Fibroblast of skin of abdomen (primary cell): ENCODE measurements at regions not wholly inside any gene's neighbourhood (a gene's known extent, or its start where the extent isn't known, plus 50 kb on each side); places are given as distances from the start of the nearest gene placed in this dataset.

ENCODE experiments used
- DNase-seq: peaks from one replicate; pipeline ENCODE4 v3.0.0-alpha.2; 2013

GRCh38 chr6:163679012-163679660 lies 264.6 kb downstream of the QKI start:
- no peak for DNase-seq

DNA sequence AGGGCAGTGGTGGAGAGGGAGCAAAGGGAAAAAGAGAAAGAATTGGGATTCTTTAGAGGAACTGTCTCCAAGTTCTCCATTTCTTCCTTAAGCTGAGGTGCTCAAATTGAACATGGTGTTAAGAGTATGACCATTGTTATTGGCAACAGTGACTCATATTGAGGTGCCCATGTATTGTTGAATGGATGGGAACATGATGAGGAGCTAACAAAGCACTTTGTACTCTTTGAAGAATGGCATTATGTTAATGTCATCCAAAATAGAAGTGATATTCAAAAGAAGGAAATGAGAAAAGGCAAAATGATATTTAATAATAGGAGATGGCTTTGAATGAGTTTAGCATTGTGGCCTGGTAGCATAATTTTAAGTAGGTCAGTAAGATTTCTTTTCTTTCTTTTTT lies 261.1 kb downstream of the QKI start:
- no peak for DNase-seq

DNA sequence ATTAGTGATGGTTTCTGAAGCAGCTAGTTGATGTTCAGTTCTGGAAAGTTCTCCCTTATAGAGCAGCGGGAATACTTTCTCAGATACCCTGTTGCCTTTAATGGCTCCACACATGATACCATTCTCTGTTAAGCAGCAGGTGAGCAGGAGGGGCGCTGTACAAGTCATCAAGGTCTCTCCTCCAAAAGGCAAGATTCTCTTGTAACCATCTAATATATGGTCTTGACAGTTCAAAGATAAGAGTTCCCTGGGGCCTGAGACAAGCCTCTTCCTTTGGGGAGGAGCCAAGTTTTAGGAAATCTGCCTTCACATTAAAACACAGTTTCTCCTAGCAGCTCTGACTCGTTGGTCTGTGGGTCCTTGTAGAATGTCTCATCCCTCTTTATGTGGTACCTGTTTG lies 258.2 kb downstream of the QKI start:
- DNase-seq: no peak

- DNase-seq: no peak
Observed at GRCh38 chr6:163671791-163672190, 257.3 kb downstream of the QKI start.

DNA sequence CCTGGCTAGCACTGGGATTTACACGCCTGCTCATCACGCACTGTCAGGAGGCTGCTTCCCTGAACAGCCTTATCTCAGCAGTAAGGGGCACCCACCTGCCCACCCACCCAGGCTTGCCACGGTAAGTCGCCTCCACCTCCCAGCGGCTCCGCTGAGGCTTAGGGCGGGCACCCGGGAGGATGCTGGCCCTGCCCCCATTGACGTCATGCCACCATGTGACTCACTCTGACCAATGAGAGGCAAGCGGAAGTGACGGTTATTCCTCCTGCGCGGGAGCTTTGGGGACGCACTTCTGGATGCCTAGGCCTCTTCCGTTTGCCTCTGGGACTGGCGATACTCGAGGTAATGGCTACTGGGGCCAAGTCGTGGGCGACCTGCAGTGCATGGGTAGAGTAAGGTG lies 256.8 kb downstream of the QKI start:
- DNase-seq: no peak

DNA sequence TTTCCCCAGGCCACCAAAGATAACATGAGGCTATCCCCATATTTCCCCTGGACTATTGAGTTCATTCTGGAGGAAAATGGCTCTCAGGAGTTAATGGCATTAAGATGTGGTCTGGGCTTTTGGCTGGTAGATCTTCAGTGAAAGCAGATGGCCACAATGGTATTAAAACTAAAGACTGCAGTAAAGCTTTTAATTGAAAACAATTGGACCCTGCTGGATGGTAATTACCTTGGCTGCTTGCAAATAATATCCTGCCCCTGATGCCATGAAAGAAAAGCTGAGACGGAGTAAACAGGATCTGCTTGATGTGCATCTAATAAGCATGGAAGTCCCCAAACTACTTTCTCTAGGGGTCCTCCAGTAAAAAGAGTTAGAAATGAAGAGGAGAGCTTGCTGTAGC lies 255.8 kb downstream of the QKI start:
- DNase-seq: no peak

- no peak for DNase-seq
Observed at GRCh38 chr6:163668061-163668426, 253.5 kb downstream of the QKI start.

DNA sequence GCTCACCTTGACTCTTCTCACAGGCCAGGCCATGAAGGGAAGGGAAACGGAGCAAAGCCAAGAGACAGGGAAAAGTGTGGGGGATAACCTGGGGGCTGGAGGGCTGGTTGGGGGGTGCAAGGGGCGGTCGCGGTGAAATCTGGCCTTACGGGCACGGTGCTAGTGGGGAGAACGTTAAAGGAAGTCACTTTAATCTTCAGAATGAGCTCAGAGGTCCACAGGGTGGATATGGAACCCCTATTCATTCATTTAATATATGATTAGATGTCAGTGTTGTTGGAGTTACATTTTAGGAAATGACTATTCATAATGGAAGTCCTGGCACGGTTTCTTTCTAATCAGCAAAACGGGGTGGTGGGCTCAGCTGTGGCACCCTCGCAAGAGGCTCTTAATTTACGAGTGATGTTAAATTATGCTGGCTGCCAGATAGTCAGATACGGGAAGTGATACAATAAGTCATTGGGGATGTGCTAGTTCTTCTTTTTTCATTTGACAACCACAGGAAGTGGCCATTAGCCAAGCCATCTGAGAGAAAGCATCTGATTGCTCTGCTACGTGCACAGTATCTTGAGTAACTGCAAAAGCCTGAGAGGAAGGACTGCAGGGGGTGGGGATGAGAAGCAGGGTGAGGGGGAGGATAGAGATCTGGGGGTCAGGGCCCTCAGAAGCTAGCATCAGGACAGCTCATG lies 253.0 kb downstream of the QKI start:
- peak; percentile 76 for DNase-seq

- DNase-seq: no peak
Observed at GRCh38 chr6:163665464-163665863, 250.9 kb downstream of the QKI start.

- no peak for DNase-seq
Observed at GRCh38 chr6:163663575-163663974, 249.1 kb downstream of the QKI start.

GRCh38 chr6:163662604-163663225 lies 248.2 kb downstream of the QKI start:
- DNase-seq: no peak

GRCh38 chr6:163661272-163661671 lies 246.8 kb downstream of the QKI start:
- DNase-seq: no peak

- no peak for DNase-seq
Observed at GRCh38 chr6:163659803-163660202, 245.3 kb downstream of the QKI start.

DNA sequence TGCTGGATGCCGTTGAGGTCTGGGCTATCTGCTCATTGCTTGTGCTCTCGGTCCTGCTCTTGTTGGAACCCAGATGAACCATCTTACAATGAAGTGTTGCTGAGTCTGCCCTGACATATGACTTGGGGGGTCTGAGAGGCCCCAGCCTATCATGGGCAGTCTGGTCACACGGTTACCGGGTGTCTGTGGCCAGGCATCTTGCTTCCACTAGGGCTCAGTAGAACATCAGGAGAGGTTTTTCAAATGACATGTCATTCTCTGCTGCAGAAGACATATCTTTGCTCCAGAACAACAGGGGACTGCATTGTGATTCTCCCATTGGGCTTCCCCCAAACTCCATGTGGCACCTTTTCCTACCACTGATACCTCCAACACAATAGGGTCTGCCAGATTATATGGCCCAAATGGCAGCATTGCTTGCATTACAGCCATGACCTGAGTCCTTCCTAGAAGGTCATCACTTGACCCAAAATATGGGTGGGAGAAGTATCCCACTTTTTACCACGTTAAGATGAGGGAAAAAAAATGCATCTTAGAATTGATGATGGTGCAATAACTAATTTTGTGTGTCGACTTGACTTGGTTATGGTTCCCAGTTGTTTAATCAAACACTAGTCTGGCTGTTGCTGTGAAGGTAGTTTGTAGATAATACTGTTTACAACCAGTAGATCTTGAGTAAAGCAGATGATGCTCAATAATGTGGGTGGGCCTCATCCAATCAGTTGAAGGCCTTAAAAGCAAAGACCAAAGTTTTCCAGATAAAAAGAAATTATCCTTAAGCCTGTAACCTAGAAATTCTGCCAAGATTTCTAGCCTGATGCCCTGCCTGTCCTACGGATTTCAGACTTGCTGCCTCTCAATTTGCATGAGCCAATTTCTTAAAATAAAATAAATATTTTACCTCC lies 241.0 kb downstream of the QKI start:
- DNase-seq: no peak

DNA sequence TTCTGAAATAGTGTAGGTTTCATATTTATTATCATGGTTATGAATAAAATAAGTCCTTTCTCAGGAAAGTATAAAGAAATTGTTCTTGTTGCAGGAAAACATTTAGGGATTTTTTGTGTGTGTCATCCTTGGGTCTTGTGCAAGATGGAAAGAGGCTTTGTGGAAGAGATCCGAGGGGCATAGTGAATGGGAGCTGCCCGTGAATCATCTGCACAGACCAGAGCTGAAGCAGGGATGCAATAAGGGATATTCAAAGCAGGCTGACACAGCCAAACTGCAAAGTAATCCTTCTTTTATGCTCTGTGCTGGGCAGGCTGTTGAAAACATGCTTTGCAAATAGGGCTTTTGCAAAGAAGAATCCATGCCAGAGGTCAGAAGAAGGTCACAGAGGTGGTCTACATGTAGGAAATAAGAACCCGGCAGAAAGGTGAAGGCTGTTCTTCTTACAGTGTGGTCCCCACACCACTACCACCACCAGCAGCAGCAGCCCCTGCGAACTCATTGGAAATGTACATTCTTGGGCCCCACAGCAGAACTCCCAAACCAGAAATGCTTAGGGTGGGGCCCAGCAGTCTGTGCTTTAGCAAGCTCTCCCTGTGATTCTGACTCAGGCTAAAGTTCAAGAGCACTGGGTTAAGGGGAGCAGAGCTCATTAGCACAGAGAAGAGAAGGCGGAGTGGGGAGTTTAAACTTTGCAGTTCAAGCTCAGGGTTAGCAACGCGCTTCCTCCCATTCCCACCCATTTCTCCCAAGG lies 237.6 kb downstream of the QKI start:
- DNase-seq: peak; percentile 31

- no peak for DNase-seq
Observed at GRCh38 chr6:163651426-163651825, 236.9 kb downstream of the QKI start.

GRCh38 chr6:163648868-163649267 lies 234.3 kb downstream of the QKI start:
- no peak for DNase-seq

GRCh38 chr6:163647624-163648023 lies 233.1 kb downstream of the QKI start:
- DNase-seq: no peak

DNA sequence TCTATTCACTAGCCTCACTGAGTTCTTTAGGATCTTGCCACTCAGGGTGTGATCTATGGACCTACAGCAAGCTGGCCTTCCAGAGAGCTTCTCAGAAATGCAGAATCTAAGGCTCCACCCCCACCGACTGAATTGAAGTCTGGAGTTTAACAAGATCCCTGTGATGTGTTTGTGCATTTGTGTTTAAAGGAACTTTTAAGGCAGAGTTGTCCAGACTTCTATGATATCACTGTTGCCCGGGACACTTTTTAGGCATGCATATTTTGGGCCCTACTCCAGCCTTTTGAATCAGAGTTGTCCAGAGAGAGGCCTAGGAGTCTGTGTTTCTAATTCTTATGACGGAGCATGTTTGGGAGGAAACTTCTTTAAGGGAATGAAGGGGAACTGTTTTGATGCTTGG lies 232.3 kb downstream of the QKI start:
- DNase-seq: no peak

- DNase-seq: no peak
Observed at GRCh38 chr6:163646133-163646532, 231.6 kb downstream of the QKI start.

DNA sequence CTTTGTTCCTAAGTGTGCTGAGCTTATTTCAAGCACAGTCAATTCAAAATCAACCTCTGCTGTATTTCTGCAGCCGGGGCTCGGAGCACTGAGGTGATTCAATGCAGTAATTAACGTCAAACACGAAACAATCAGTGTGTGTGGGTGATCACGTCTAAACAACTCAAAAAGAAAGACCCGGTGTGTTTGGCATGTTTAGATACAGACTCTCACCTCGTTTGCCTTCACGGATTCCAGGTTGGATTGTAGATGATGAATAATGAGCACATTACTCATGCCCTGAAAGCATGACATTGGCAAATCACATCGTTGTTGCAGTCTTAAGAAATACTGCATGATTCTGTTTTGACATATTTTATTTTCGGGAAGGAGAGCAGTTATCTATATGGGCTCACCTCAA lies 231.0 kb downstream of the QKI start:
- no peak for DNase-seq

DNA sequence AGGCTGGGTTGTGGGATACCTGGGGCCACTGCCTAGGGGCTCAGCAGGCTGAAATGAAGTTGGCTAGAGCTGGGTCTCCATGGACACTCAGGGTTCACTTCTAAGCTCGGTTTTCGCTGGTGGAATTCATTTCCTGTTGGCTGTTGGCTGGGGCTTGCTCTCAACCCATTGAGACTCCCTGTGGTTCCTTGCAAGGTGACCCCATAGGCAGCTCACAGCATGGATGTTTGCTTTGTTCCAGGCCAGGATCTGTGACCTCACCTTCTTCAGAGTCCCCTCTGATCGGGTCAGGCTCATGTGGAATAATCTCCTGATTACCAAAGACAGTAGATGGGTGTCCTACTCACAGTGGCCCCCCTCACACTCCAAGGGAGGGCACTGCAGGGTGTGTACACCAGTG lies 229.3 kb downstream of the QKI start:
- DNase-seq: no peak
